GM06990 (cell line): ENCODE measurements at regions not wholly inside any gene's neighbourhood (a gene's known extent, or its start where the extent isn't known, plus 50 kb on each side); places are given as distances from the start of the nearest gene placed in this dataset.

ENCODE experiments used
- DNase-seq: peaks from one replicate; pipeline ENCODE4 v3.0.0-alpha.2; 2011; ENCODE audit not compliant: insufficient read length; ENCODE audit errors: extremely low read depth
- H3K27me3 ChIP-seq: replicated peaks from 2 replicates; pipeline ENCODE4 v1.6.0; 2011; ENCODE audit warnings: low read length; ENCODE audit not compliant: control insufficient read depth, insufficient read depth
- H3K36me3 ChIP-seq: 2 replicates; pipeline ENCODE4 v1.5.1; 2011; ENCODE audit warnings: low read length; ENCODE audit not compliant: control insufficient read depth, insufficient read depth
- H3K4me3 ChIP-seq: replicated peaks from 2 replicates; pipeline ENCODE4 v1.5.1; 2011; ENCODE audit warnings: low read depth, mild to moderate bottlenecking, control low read depth, low read length
- CTCF ChIP-seq: IDR thresholded peaks from 2 replicates; pipeline ENCODE4 v1.5.1; 2011; ENCODE audit warnings: low read length, control low read depth, mild to moderate bottlenecking, inconsistent platforms; ENCODE audit not compliant: insufficient read depth, poor library complexity, severe bottlenecking

GRCh38 chr21:30962013-30962412, 76.3 kb downstream of the KRTAP19-8 start:
- Histone ChIP-seq H3K27me3 (no peaks in the 10 kb centered on the region), H3K4me3 (no peak overlapping the region), H3K36me3 (no peaks in the 10 kb centered on the region)
- no peak for DNase-seq
- peak; percentile 22 for TF ChIP-seq CTCF

GRCh38 chr21:30958741-30959140, 77.4 kb upstream of the KRTAP11-1 start:
- Histone ChIP-seq H3K4me3 (no peak overlapping the region), H3K27me3 (no peaks in the 10 kb centered on the region), H3K36me3 (no peaks in the 10 kb centered on the region)
- TF ChIP-seq CTCF, result no peak
- no peak for DNase-seq

- DNase-seq, result no peak
- no peaks in the 10 kb centered on the region for H3K27me3 ChIP-seq
- H3K4me3 ChIP-seq, result no peak overlapping the region
- no peaks in the 10 kb centered on the region for H3K36me3 ChIP-seq
- TF ChIP-seq CTCF, result no peak
These were observed 75.6 kb upstream of the KRTAP11-1 start for GRCh38 chr21:30957010-30957409.

GRCh38 chr21:30953605-30954004, 72.2 kb upstream of the KRTAP11-1 start:
- H3K27me3 ChIP-seq, result no peaks in the 10 kb centered on the region
- no peak for DNase-seq
- no peak for TF ChIP-seq CTCF
- H3K4me3 ChIP-seq, result no peak overlapping the region
- H3K36me3 ChIP-seq, result no peaks in the 10 kb centered on the region

GRCh38 chr21:30947141-30947540, 65.8 kb upstream of the KRTAP11-1 start:
- DNase-seq, result no peak
- no peaks in the 10 kb centered on the region for H3K36me3 ChIP-seq
- H3K27me3 ChIP-seq, result no peaks in the 10 kb centered on the region
- no peak overlapping the region for H3K4me3 ChIP-seq
- TF ChIP-seq CTCF, result no peak

- DNase-seq, result no peak
- TF ChIP-seq CTCF, result no peak
These were observed 62.5 kb upstream of the KRTAP11-1 start for GRCh38 chr21:30943920-30944319.

More at GRCh38 chr21:30943920-30944319, 62.5 kb upstream of the KRTAP11-1 start:
- no peak overlapping the region for H3K4me3 ChIP-seq
- no peaks in the 10 kb centered on the region for H3K27me3 ChIP-seq
- no peaks in the 10 kb centered on the region for H3K36me3 ChIP-seq
